ENCODE measurements at regions not wholly inside any gene's neighbourhood (a gene's known extent, or its start where the extent isn't known, plus 50 kb on each side); places are given as distances from the start of the nearest gene placed in this dataset.

GRCh38 chr1:184909019-184909418, 65.3 kb downstream of the NIBAN1 start:
- no peaks in the 10 kb centered on the region for H3F3A ChIP-seq (replicated peaks; ENCODE audit: low read depth)
- no peaks in the 10 kb centered on the region for H3K27me3 ChIP-seq (ENCODE audit: insufficient read depth)
- DNase-seq (ENCODE audit: low spot score), result no peak
- no peak overlapping the region for H3K27ac ChIP-seq (ENCODE audit: low read depth)
- H3K4me2 ChIP-seq, result no peak overlapping the region
- no peaks in the 10 kb centered on the region for H3K9me2 ChIP-seq (ENCODE audit: insufficient read depth)
- no peaks in the 10 kb centered on the region for H3K36me3 Mint-ChIP-seq (ENCODE audit: low read depth)
- no peaks in the 10 kb centered on the region for H3K27me3 Mint-ChIP-seq (ENCODE audit: insufficient read depth, low read depth, poor library complexity)
- H3K4me1 Mint-ChIP-seq, result no peaks in the 10 kb centered on the region
- H3K36me3 ChIP-seq (ENCODE audit: insufficient read depth), result no peaks in the 10 kb centered on the region
- H3K4me1 ChIP-seq (ENCODE audit: insufficient read depth), result no peaks in the 10 kb centered on the region
- H3K4me3 ChIP-seq, result no peak overlapping the region
- TF ChIP-seq ZNF462 (CRISPR knock-in tag; IDR thresholded peaks at IDR 0.05), result no peak
- no peaks in the 10 kb centered on the region for H3K79me2 ChIP-seq (replicated peaks; ENCODE audit: insufficient read depth)
- no peaks in the 10 kb centered on the region for H3K9me3 Mint-ChIP-seq
- H3K4me3 Mint-ChIP-seq, result no peak overlapping the region
- no peak for ATAC-seq
- H2AFZ ChIP-seq, result no peak overlapping the region
- no peak overlapping the region for H3K27ac Mint-ChIP-seq
- H4K20me1 ChIP-seq (replicated peaks; ENCODE audit: insufficient read depth), result no peaks in the 10 kb centered on the region

GRCh38 chr1:184908506-184908905, 65.8 kb downstream of the NIBAN1 start:
- Mint-ChIP-seq H3K36me3 (ENCODE audit: low read depth) (no peaks in the 10 kb centered on the region; the same call in 2 of the 3 replicates), H3K4me3 (no peak overlapping the region), H3K9me3 (no peaks in the 10 kb centered on the region), H3K4me1 (no peaks in the 10 kb centered on the region), H3K27ac (no peak overlapping the region), H3K27me3 (ENCODE audit: insufficient read depth, low read depth, poor library complexity) (no peaks in the 10 kb centered on the region)
- H3K79me2 ChIP-seq (replicated peaks; ENCODE audit: insufficient read depth), result no peaks in the 10 kb centered on the region
- no peaks in the 10 kb centered on the region for H4K20me1 ChIP-seq (replicated peaks; ENCODE audit: insufficient read depth)
- H2AFZ ChIP-seq, result no peak overlapping the region
- no peak overlapping the region for H3K27ac ChIP-seq (ENCODE audit: low read depth)
- no peak for DNase-seq (ENCODE audit: low spot score)
- no peak overlapping the region for H3K4me3 ChIP-seq
- ATAC-seq, result no peak
- H3K4me2 ChIP-seq, result no peak overlapping the region
- H3K36me3 ChIP-seq (ENCODE audit: insufficient read depth), result no peaks in the 10 kb centered on the region
- H3K27me3 ChIP-seq (ENCODE audit: insufficient read depth), result no peaks in the 10 kb centered on the region
- H3K9me2 ChIP-seq (ENCODE audit: insufficient read depth), result no peaks in the 10 kb centered on the region
- no peaks in the 10 kb centered on the region for H3F3A ChIP-seq (replicated peaks; ENCODE audit: low read depth)
- no peaks in the 10 kb centered on the region for H3K4me1 ChIP-seq (ENCODE audit: insufficient read depth)
- TF ChIP-seq STAT1 (IDR thresholded peaks at IDR 0.05; ENCODE audit: unreplicated experiment), result no peak
- TF ChIP-seq EZH2phosphoT487 (IDR thresholded peaks at IDR 0.05; ENCODE audit: unreplicated experiment), result no peak
- no peak for TF ChIP-seq CTCF (conservative IDR thresholded peaks at IDR 0.05; ENCODE audit: low read depth in 2 of 2)
- no peak for TF ChIP-seq JUNB (IDR thresholded peaks at IDR 0.05; ENCODE audit: unreplicated experiment)
- no peak for TF ChIP-seq ETS1 (IDR thresholded peaks at IDR 0.05)
- no peak for TF ChIP-seq CREB1 (CRISPR knock-in tag; IDR thresholded peaks at IDR 0.05; ENCODE audit: low read depth)
- TF ChIP-seq EZH2 (IDR thresholded peaks at IDR 0.05; ENCODE audit: low read depth, unreplicated experiment), result no peak
- TF ChIP-seq REST (IDR thresholded peaks at IDR 0.05; ENCODE audit: unreplicated experiment), result no peak
- no peak for TF ChIP-seq NANOG (IDR thresholded peaks at IDR 0.05; ENCODE audit: borderline replicate concordance)
